Activated T-cell treated with anti-CD3 and anti-CD28 coated beads, Interleukin-2, amount 50 U/mL, for 72 hours (primary cell): ENCODE measurements at regions not wholly inside any gene's neighbourhood (a gene's known extent, or its start where the extent isn't known, plus 50 kb on each side); places are given as distances from the start of the nearest gene placed in this dataset.
A peak's percentile ranks its signal among the peaks of the same experiment; 100 is the strongest.
"Not testable (repeated sequence)": the region's sequence is repeated elsewhere in the genome, so short reads cannot be mapped to it uniquely, and the experiment has no call there.

ENCODE experiments used
- ATAC-seq, 2 donors: fragments of 150-1000 bp; cut with Tn5 transposase; replicated peaks in 1 of 2; 2 replicates each; pipeline ENCODE4 v1.10.0; 2021; ENCODE audit warnings: moderate library complexity in 2 of 2, mild to moderate bottlenecking in 1 of 2
- DNase-seq, 2 donors: peaks; one replicate each; pipeline ENCODE4 v3.0.0; 2021 to 2022; ENCODE audit warnings: mixed read lengths in 1 of 2
- H3K27ac Mint-ChIP-seq: one replicate; pipeline ENCODE4 v1.8.0; 2022; ENCODE audit warnings: mild to moderate bottlenecking, moderate library complexity, mixed read lengths
- H3K27me3 Mint-ChIP-seq: one replicate; pipeline ENCODE4 v1.8.0; 2022; ENCODE audit warnings: low read depth, mixed read lengths
- H3K36me3 Mint-ChIP-seq, 2 donors: one replicate each; pipeline ENCODE4 v1.8.0; 2022; ENCODE audit warnings: mixed read lengths in 2 of 2, mild to moderate bottlenecking in 1 of 2; ENCODE audit not compliant: insufficient read depth in 2 of 2
- H3K4me1 Mint-ChIP-seq: one replicate; pipeline ENCODE4 v1.8.0; 2022; ENCODE audit warnings: low read depth, mixed read lengths
- H3K4me3 Mint-ChIP-seq, 2 donors: one replicate each; pipeline ENCODE4 v1.8.0; 2022; ENCODE audit warnings: mild to moderate bottlenecking in 2 of 2, mixed read lengths in 2 of 2, moderate library complexity in 2 of 2
- H3K9me3 Mint-ChIP-seq, 2 donors: one replicate each; pipeline ENCODE4 v1.8.0; 2022; ENCODE audit warnings: mixed read lengths in 2 of 2

- no peak for DNase-seq
- Mint-ChIP-seq H3K4me3 (no peak overlapping the region), H3K4me1 (no peaks in the 10 kb centered on the region), H3K27ac (no peak overlapping the region), H3K27me3 (peaks cover 7% of the 10 kb centered on the region), H3K9me3 (no peaks in the 10 kb centered on the region), H3K36me3 (no peaks in the 10 kb centered on the region)
- no peak for ATAC-seq
These were observed 179.7 kb upstream of the ST6GALNAC5 start for GRCh38 chr1:76687307-76688175.

- no peak overlapping the region for H3K27ac Mint-ChIP-seq
- no peaks in the 10 kb centered on the region for H3K36me3 Mint-ChIP-seq
- peaks cover 7% of the 10 kb centered on the region for H3K27me3 Mint-ChIP-seq
- DNase-seq (no peak), ATAC-seq (no peak)
- H3K4me3 Mint-ChIP-seq = no peak overlapping the region
- no peaks in the 10 kb centered on the region for H3K9me3 Mint-ChIP-seq
- no peaks in the 10 kb centered on the region for H3K4me1 Mint-ChIP-seq
These were observed 176.5 kb upstream of the ST6GALNAC5 start for GRCh38 chr1:76690766-76691165.

GRCh38 chr1:76695535-76695934, 171.7 kb upstream of the ST6GALNAC5 start:
- Mint-ChIP-seq H3K36me3 (no peaks in the 10 kb centered on the region), H3K9me3 (no peaks in the 10 kb centered on the region), H3K27me3 (no peaks in the 10 kb centered on the region), H3K4me1 (no peaks in the 10 kb centered on the region), H3K4me3 (no peak overlapping the region), H3K27ac (no peak overlapping the region)
- ATAC-seq (no peak), DNase-seq (no peak)

- no peak overlapping the region for H3K27ac Mint-ChIP-seq
- no peaks in the 10 kb centered on the region for H3K27me3 Mint-ChIP-seq
- no peaks in the 10 kb centered on the region for H3K36me3 Mint-ChIP-seq
- no peaks in the 10 kb centered on the region for H3K4me1 Mint-ChIP-seq
- ATAC-seq = no peak
- no peaks in the 10 kb centered on the region for H3K9me3 Mint-ChIP-seq
- no peak for DNase-seq
- H3K4me3 Mint-ChIP-seq = no peak overlapping the region
These were observed 169.9 kb upstream of the ST6GALNAC5 start for GRCh38 chr1:76697361-76697760.

- H3K36me3 Mint-ChIP-seq, H3K27ac Mint-ChIP-seq, H3K9me3 Mint-ChIP-seq, H3K4me3 Mint-ChIP-seq, H3K4me1 Mint-ChIP-seq, H3K27me3 Mint-ChIP-seq: not testable (repeated sequence)
- DNase-seq = peak in 1 of 2 donors; percentile 4
- peak in 1 of 2 donors; percentile 82 for ATAC-seq
These were observed 167.6 kb upstream of the ST6GALNAC5 start for GRCh38 chr1:76699646-76700045.

- not testable (repeated sequence) for H3K36me3 Mint-ChIP-seq, H3K4me3 Mint-ChIP-seq, H3K27ac Mint-ChIP-seq, DNase-seq, H3K27me3 Mint-ChIP-seq, ATAC-seq, H3K4me1 Mint-ChIP-seq, H3K9me3 Mint-ChIP-seq
These were observed 167.1 kb upstream of the ST6GALNAC5 start for GRCh38 chr1:76700200-76700599.

- no peaks in the 10 kb centered on the region for H3K4me1 Mint-ChIP-seq
- H3K27me3 Mint-ChIP-seq = peaks cover 9% of the 10 kb centered on the region
- no peaks in the 10 kb centered on the region for H3K9me3 Mint-ChIP-seq
- DNase-seq (no peak), ATAC-seq (no peak)
- no peak overlapping the region for H3K27ac Mint-ChIP-seq
- no peaks in the 10 kb centered on the region for H3K36me3 Mint-ChIP-seq
- no peak overlapping the region for H3K4me3 Mint-ChIP-seq
These were observed 161.7 kb upstream of the ST6GALNAC5 start for GRCh38 chr1:76705560-76705959.

GRCh38 chr1:76713535-76713934, 153.7 kb upstream of the ST6GALNAC5 start:
- H3K36me3 Mint-ChIP-seq = no peaks in the 10 kb centered on the region
- peaks cover 18% of the 10 kb centered on the region for H3K27me3 Mint-ChIP-seq
- ATAC-seq = peak in 1 of 2 donors; percentile 39
- no peaks in the 10 kb centered on the region for H3K4me1 Mint-ChIP-seq
- no peak overlapping the region for H3K4me3 Mint-ChIP-seq
- H3K27ac Mint-ChIP-seq = no peak overlapping the region
- no peak for DNase-seq
- no peaks in the 10 kb centered on the region for H3K9me3 Mint-ChIP-seq

GRCh38 chr1:76715474-76715873, 151.8 kb upstream of the ST6GALNAC5 start:
- no peak for ATAC-seq
- H3K9me3 Mint-ChIP-seq = no peaks in the 10 kb centered on the region
- no peaks in the 10 kb centered on the region for H3K36me3 Mint-ChIP-seq
- no peak for DNase-seq
- H3K27me3 Mint-ChIP-seq = peaks cover 9% of the 10 kb centered on the region
- H3K4me3 Mint-ChIP-seq = no peak overlapping the region
- H3K27ac Mint-ChIP-seq = no peak overlapping the region
- H3K4me1 Mint-ChIP-seq = no peaks in the 10 kb centered on the region

GRCh38 chr1:76723949-76724348, 143.3 kb upstream of the ST6GALNAC5 start:
- no peak for ATAC-seq
- H3K4me1 Mint-ChIP-seq = no peaks in the 10 kb centered on the region
- H3K27ac Mint-ChIP-seq = no peak overlapping the region
- no peaks in the 10 kb centered on the region for H3K36me3 Mint-ChIP-seq
- DNase-seq = no peak
- H3K4me3 Mint-ChIP-seq = no peak overlapping the region
- no peaks in the 10 kb centered on the region for H3K27me3 Mint-ChIP-seq
- H3K9me3 Mint-ChIP-seq = no peaks in the 10 kb centered on the region

- no peak overlapping the region for H3K4me3 Mint-ChIP-seq
- no peak overlapping the region for H3K27ac Mint-ChIP-seq
- no peaks in the 10 kb centered on the region for H3K27me3 Mint-ChIP-seq
- ATAC-seq (no peak), DNase-seq (no peak)
- no peaks in the 10 kb centered on the region for H3K4me1 Mint-ChIP-seq
- H3K36me3 Mint-ChIP-seq = no peaks in the 10 kb centered on the region
- no peaks in the 10 kb centered on the region for H3K9me3 Mint-ChIP-seq
These were observed 142.5 kb upstream of the ST6GALNAC5 start for GRCh38 chr1:76724816-76725215.

- no peak overlapping the region for H3K4me3 Mint-ChIP-seq
- no peak for ATAC-seq
- no peak overlapping the region for H3K27ac Mint-ChIP-seq
- H3K27me3 Mint-ChIP-seq = no peaks in the 10 kb centered on the region
- no peaks in the 10 kb centered on the region for H3K4me1 Mint-ChIP-seq
- no peaks in the 10 kb centered on the region for H3K9me3 Mint-ChIP-seq
- DNase-seq = no peak
- H3K36me3 Mint-ChIP-seq = no peaks in the 10 kb centered on the region
These were observed 141.2 kb upstream of the ST6GALNAC5 start for GRCh38 chr1:76725864-76726619.

- Mint-ChIP-seq H3K27me3 (no peaks in the 10 kb centered on the region), H3K4me3 (no peak overlapping the region), H3K9me3 (no peaks in the 10 kb centered on the region), H3K27ac (no peak overlapping the region), H3K36me3 (no peaks in the 10 kb centered on the region), H3K4me1 (no peaks in the 10 kb centered on the region)
- ATAC-seq (no peak), DNase-seq (no peak)
These were observed 139.8 kb upstream of the ST6GALNAC5 start for GRCh38 chr1:76727520-76727919.
